ENCODE measurements at regions not wholly inside any gene's neighbourhood (a gene's known extent, or its start where the extent isn't known, plus 50 kb on each side); places are given as distances from the start of the nearest gene placed in this dataset.

- Mint-ChIP-seq H3K4me3 (no peak overlapping the region), H3K27me3 (ENCODE audit: insufficient read depth) (peaks cover 6% of the 10 kb centered on the region), H3K9me3 (no peaks in the 10 kb centered on the region), H3K36me3 (ENCODE audit: low read depth) (no peaks in the 10 kb centered on the region), H3K27ac (no peak overlapping the region), H3K4me1 (ENCODE audit: low read depth) (no peaks in the 10 kb centered on the region)
- no peak for DNase-seq (ENCODE audit: low spot score)
- intact Hi-C loops (cut with micrococcal nuclease) = no loop called here
Observed at GRCh38 chr15:47824147-47824546, 106.8 kb downstream of the SEMA6D start.

- H3K4me1 Mint-ChIP-seq (ENCODE audit: low read depth) = no peaks in the 10 kb centered on the region
- no peak overlapping the region for H3K4me3 Mint-ChIP-seq
- H3K9me3 Mint-ChIP-seq = no peaks in the 10 kb centered on the region
- H3K27ac Mint-ChIP-seq = no peak overlapping the region
- no peak for DNase-seq (ENCODE audit: low spot score)
- no peaks in the 10 kb centered on the region for H3K27me3 Mint-ChIP-seq (ENCODE audit: insufficient read depth)
- no peaks in the 10 kb centered on the region for H3K36me3 Mint-ChIP-seq (ENCODE audit: low read depth)
- intact Hi-C loops (cut with micrococcal nuclease) = no loop called here
Observed at GRCh38 chr15:47829667-47830066, 112.4 kb downstream of the SEMA6D start.

DNA sequence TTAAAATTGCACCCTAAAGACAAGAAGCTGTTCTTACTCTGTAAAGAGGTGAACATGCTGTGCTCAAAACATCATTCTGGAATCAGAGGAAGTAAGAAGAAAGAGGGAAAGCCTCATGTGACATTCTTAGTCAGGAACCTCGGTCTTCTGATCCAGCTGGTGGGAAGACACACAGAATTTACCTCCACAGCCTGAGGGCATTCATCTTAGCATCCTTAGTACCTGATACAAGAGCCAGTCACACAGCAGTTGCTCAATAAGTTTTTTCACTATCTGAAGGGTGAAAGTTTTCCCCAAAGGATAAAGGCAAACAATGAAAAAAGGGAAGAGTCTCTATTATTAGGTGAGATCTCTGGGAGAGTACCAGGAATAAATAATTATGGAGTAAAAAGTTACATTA lies 116.8 kb downstream of the SEMA6D start:
- Mint-ChIP-seq H3K4me1 (ENCODE audit: low read depth) (no peaks in the 10 kb centered on the region), H3K9me3 (no peaks in the 10 kb centered on the region), H3K27me3 (ENCODE audit: insufficient read depth) (no peaks in the 10 kb centered on the region), H3K4me3 (no peak overlapping the region), H3K27ac (no peak overlapping the region), H3K36me3 (ENCODE audit: low read depth) (no peaks in the 10 kb centered on the region)
- no peak for DNase-seq (ENCODE audit: low spot score)
- intact Hi-C loops (cut with micrococcal nuclease) = no loop called here

DNA sequence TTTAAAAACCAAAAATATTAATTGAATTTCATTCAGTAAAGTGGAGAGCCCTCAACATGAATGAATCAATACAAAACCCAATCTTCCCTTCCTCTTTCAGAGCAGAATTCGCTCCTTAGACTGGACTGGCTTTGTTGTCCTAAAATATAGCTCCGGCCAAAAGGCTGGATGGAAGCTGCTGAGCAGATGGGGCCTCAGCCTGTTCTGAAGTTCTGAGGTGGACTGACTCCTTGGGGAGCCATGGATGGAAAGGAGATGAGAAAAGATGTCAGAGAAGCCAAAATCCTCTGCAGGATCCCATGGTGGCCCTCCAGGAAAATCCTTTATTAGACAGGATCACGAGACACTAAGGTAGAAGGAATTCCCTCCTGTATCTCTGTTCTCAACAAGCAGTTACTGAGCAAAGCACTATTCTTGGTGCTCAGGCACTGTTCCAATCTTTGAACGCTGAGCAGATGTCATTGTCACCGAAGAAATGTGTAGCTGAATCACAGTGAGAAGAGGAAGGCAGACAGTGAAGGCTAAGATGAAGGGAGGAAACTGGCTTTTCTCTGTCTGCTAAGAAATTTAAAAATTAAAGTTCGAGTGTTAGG lies 122.0 kb downstream of the SEMA6D start:
- intact Hi-C loops (cut with micrococcal nuclease) = no loop called here
- H3K4me3 Mint-ChIP-seq = no peak overlapping the region
- H3K9me3 Mint-ChIP-seq = no peaks in the 10 kb centered on the region
- no peaks in the 10 kb centered on the region for H3K36me3 Mint-ChIP-seq (ENCODE audit: low read depth)
- no peak for DNase-seq (ENCODE audit: low spot score)
- H3K27ac Mint-ChIP-seq = no peak overlapping the region
- H3K27me3 Mint-ChIP-seq (ENCODE audit: insufficient read depth) = no peaks in the 10 kb centered on the region
- no peaks in the 10 kb centered on the region for H3K4me1 Mint-ChIP-seq (ENCODE audit: low read depth)

GRCh38 chr15:47843124-47843663 lies 125.9 kb downstream of the SEMA6D start:
- no peak overlapping the region for H3K27ac Mint-ChIP-seq
- H3K4me1 Mint-ChIP-seq (ENCODE audit: low read depth) = no peaks in the 10 kb centered on the region
- H3K9me3 Mint-ChIP-seq = no peaks in the 10 kb centered on the region
- intact Hi-C loops (cut with micrococcal nuclease) = no loop called here
- DNase-seq (ENCODE audit: low spot score) = no peak
- no peaks in the 10 kb centered on the region for H3K36me3 Mint-ChIP-seq (ENCODE audit: low read depth)
- no peaks in the 10 kb centered on the region for H3K27me3 Mint-ChIP-seq (ENCODE audit: insufficient read depth)
- no peak overlapping the region for H3K4me3 Mint-ChIP-seq

DNA sequence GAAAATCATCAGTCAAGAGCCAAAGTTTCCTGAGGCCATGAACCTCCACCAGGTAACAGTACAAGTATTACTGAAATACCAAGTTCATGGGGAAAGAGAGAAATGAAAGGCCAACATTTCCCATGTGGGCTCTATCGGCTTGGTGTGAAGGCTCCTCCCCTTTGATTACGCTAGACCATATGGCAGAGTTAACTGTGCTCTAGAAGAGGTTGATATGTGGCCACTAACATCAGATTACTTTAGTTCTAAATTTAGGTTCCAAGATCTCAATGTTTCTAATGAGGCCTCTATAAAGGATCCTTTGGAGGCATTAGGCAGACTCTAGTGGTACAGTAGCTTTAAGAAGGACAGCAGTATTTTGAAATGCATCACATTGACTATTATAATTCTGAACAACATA lies 127.1 kb downstream of the SEMA6D start:
- DNase-seq (ENCODE audit: low spot score) = no peak
- Mint-ChIP-seq H3K9me3 (no peaks in the 10 kb centered on the region), H3K4me1 (ENCODE audit: low read depth) (no peaks in the 10 kb centered on the region), H3K27ac (no peak overlapping the region), H3K27me3 (ENCODE audit: insufficient read depth) (no peaks in the 10 kb centered on the region), H3K36me3 (ENCODE audit: low read depth) (no peaks in the 10 kb centered on the region), H3K4me3 (no peak overlapping the region)
- intact Hi-C loops (cut with micrococcal nuclease) = no loop called here

- no peaks in the 10 kb centered on the region for H3K4me1 Mint-ChIP-seq (ENCODE audit: low read depth)
- H3K36me3 Mint-ChIP-seq (ENCODE audit: low read depth) = no peaks in the 10 kb centered on the region
- no peak overlapping the region for H3K27ac Mint-ChIP-seq
- H3K27me3 Mint-ChIP-seq (ENCODE audit: insufficient read depth) = no peaks in the 10 kb centered on the region
- no peaks in the 10 kb centered on the region for H3K9me3 Mint-ChIP-seq
- H3K4me3 Mint-ChIP-seq = no peak overlapping the region
- no peak for DNase-seq (ENCODE audit: low spot score)
- intact Hi-C loops (cut with micrococcal nuclease) = no loop called here
Observed at GRCh38 chr15:47846128-47846868, 129.0 kb downstream of the SEMA6D start.

DNA sequence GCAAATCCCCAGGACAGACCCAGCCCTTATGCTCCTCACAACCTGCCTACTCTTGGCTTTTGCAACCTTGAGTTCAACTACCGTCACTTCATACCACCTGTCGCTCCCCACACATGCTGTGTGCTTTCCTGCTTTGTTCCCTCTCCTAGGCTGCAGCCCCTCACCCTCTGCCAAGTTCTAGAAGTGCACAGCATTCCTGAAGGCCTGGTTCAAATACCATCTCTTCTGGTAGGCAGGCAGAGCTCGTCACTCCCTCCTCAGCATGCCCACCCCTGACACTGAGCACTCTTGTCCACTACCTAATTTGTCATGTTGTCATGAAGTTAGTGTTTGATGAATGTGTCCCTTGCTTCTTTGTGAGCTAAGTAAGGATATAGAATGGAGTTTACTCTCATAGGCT lies 129.6 kb downstream of the SEMA6D start:
- Mint-ChIP-seq H3K4me1 (ENCODE audit: low read depth) (no peaks in the 10 kb centered on the region), H3K4me3 (no peak overlapping the region), H3K27me3 (ENCODE audit: insufficient read depth) (no peaks in the 10 kb centered on the region), H3K27ac (no peak overlapping the region), H3K36me3 (ENCODE audit: low read depth) (no peaks in the 10 kb centered on the region), H3K9me3 (no peaks in the 10 kb centered on the region)
- DNase-seq (ENCODE audit: low spot score) = no peak
- intact Hi-C loops (cut with micrococcal nuclease) = no loop called here

- Mint-ChIP-seq H3K27ac (no peak overlapping the region), H3K36me3 (ENCODE audit: low read depth) (no peaks in the 10 kb centered on the region), H3K9me3 (peaks cover 4% of the 10 kb centered on the region), H3K27me3 (ENCODE audit: insufficient read depth) (no peaks in the 10 kb centered on the region), H3K4me1 (ENCODE audit: low read depth) (no peaks in the 10 kb centered on the region), H3K4me3 (no peak overlapping the region)
- intact Hi-C loops (cut with micrococcal nuclease) = no loop called here
- DNase-seq (ENCODE audit: low spot score) = no peak
Observed at GRCh38 chr15:47856071-47856470, 138.8 kb downstream of the SEMA6D start.

DNA sequence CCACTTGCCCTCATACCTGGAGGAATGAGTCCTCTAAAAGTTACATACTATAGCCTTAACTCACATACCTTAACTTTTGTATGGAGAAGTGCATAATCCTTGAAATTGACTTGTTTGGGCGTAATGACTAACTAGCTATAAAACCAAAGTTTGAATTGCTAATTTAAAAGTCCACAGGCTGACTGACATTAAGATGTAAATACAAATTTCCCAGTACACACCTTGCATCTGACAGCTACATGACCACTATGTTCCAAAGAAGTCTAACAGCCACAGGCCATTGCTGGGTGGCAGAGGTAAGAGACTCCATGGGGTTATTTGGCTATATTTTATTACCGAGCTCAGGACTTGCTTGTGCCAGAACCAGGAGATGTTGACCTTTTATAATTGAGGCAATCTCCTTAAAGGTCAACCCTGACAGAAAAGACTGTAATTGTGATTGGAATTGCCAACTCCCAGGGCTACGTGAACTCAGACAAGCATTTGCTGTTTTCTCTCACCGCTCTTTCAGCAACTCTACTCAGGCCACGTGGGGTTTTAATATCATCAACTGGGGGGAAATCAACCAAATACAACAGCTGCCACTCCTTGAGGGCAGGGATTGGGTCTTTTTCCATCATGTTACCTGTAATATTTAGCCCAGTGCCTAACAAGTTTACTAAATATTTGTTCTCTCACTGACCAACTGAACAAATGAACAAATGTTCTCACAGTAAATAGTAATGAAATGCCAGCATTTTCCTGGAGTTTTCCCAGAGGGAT lies 139.9 kb downstream of the SEMA6D start:
- no peak for DNase-seq (ENCODE audit: low spot score)
- Mint-ChIP-seq H3K36me3 (ENCODE audit: low read depth) (no peaks in the 10 kb centered on the region), H3K4me3 (no peak overlapping the region), H3K9me3 (peaks cover 4% of the 10 kb centered on the region), H3K4me1 (ENCODE audit: low read depth) (no peaks in the 10 kb centered on the region), H3K27me3 (ENCODE audit: insufficient read depth) (no peaks in the 10 kb centered on the region), H3K27ac (no peak overlapping the region)
- intact Hi-C loops (cut with micrococcal nuclease) = no loop called here

DNA sequence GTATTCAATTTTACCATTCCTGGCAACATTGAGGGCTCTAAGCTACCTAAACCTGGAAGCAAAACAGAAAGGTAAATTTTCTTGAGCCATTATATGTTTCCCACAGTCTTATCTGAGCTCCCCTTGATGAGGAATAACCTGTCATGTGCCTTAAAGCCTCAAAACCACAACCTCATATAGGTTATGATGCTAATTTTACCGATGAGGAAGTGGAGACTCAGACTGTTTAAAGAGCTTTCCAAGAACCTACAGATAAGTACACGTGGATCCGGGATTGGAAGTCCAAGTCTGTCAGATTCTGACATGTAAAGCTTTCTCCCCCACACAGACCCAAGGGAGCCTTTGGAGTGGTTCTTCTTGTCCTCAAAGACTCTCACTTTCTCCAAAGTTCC lies 140.5 kb downstream of the SEMA6D start:
- intact Hi-C loops (cut with micrococcal nuclease) = no loop called here
- H3K9me3 Mint-ChIP-seq = peaks cover 3% of the 10 kb centered on the region
- H3K27me3 Mint-ChIP-seq (ENCODE audit: insufficient read depth) = no peaks in the 10 kb centered on the region
- H3K27ac Mint-ChIP-seq = no peak overlapping the region
- DNase-seq (ENCODE audit: low spot score) = no peak
- H3K4me3 Mint-ChIP-seq = no peak overlapping the region
- H3K36me3 Mint-ChIP-seq (ENCODE audit: low read depth) = no peaks in the 10 kb centered on the region
- H3K4me1 Mint-ChIP-seq (ENCODE audit: low read depth) = no peaks in the 10 kb centered on the region

- intact Hi-C loops (cut with micrococcal nuclease) = no loop called here
- Mint-ChIP-seq H3K27ac (no peak overlapping the region), H3K27me3 (ENCODE audit: insufficient read depth) (no peaks in the 10 kb centered on the region), H3K4me3 (no peak overlapping the region), H3K4me1 (ENCODE audit: low read depth) (no peaks in the 10 kb centered on the region), H3K9me3 (no peaks in the 10 kb centered on the region), H3K36me3 (ENCODE audit: low read depth) (no peaks in the 10 kb centered on the region)
- DNase-seq (ENCODE audit: low spot score) = no peak
Observed at GRCh38 chr15:47861111-47861903, 144.0 kb downstream of the SEMA6D start.
